HepG2 (cell line): ENCODE measurements at regions not wholly inside any gene's neighbourhood (a gene's known extent, or its start where the extent isn't known, plus 50 kb on each side); places are given as distances from the start of the nearest gene placed in this dataset.

Source experiments
- ASH2L ChIP-seq: fragments of 300-600, 200-600 bp; sonication (generic); IDR thresholded peaks from 2 replicates; pipeline ENCODE4 v1.7.0; 2017; ENCODE audit warnings: low read depth, mild to moderate bottlenecking, moderate library complexity, mixed read lengths, low read length; ENCODE audit not compliant: insufficient read length
- ERF ChIP-seq: IDR thresholded peaks from 2 replicates; pipeline ENCODE4 v1.6.1; 2018; ENCODE audit warnings: missing biosample characterization, missing genetic modification reagents
- KAT2B ChIP-seq: fragments of 150-350 bp; IDR thresholded peaks from 2 replicates; pipeline ENCODE4 v1.6.1; 2014; ENCODE audit warnings: low read depth, low read length, borderline replicate concordance
- KDM5A ChIP-seq: fragments of 200-600 bp; sonication (generic); IDR thresholded peaks from 2 replicates; pipeline ENCODE4 v1.7.0; 2018; ENCODE audit warnings: antibody characterized with exemption, mild to moderate bottlenecking, low read length, borderline replicate concordance
- MTA3 ChIP-seq: sonication (generic); formaldehyde crosslinking; IDR thresholded peaks from 2 replicates; pipeline ENCODE4 v1.4.0; 2020; ENCODE audit warnings: missing genetic modification reagents
- NFIC ChIP-seq: IDR thresholded peaks from 2 replicates; pipeline ENCODE4 v1.6.1; 2012; ENCODE audit warnings: mild to moderate bottlenecking, low read length, inconsistent platforms
- ONECUT2 ChIP-seq: sonication (generic); formaldehyde crosslinking; IDR thresholded peaks from 2 replicates; pipeline ENCODE4 v1.4.0; 2020; ENCODE audit warnings: missing genetic modification reagents
- PPARG ChIP-seq: conservative IDR thresholded peaks from 2 replicates; pipeline ENCODE4 v1.6.1; 2016; ENCODE audit warnings: missing biosample characterization, missing genetic modification reagents
- SMC3 ChIP-seq: IDR thresholded peaks from 2 replicates; pipeline ENCODE4 v1.6.1; 2011; ENCODE audit warnings: low read length, improper control_type of control experiment
- SOX5 ChIP-seq: IDR thresholded peaks from 2 replicates; pipeline ENCODE4 v1.6.1; 2016; ENCODE audit warnings: borderline replicate concordance
- STAT5B ChIP-seq: sonication (generic); formaldehyde crosslinking; IDR thresholded peaks from 2 replicates; pipeline ENCODE4 v1.4.0; 2020; ENCODE audit warnings: missing genetic modification reagents
- TRIM24 ChIP-seq: sonication (generic); formaldehyde crosslinking; IDR thresholded peaks from 2 replicates; pipeline ENCODE4 v1.8.0; 2022; ENCODE audit warnings: mild to moderate bottlenecking, missing genetic modification reagents
- U2AF1 ChIP-seq: fragments of 200-400 bp; formaldehyde crosslinking; optimal IDR thresholded peaks from 2 replicates; pipeline ENCODE3; 2017; ENCODE audit warnings: mild to moderate bottlenecking, low read depth, low read length
- ZSCAN30 ChIP-seq: sonication (generic); formaldehyde crosslinking; IDR thresholded peaks from 2 replicates; pipeline ENCODE4 v1.5.0; 2020; ENCODE audit warnings: mild to moderate bottlenecking, missing genetic modification reagents
- TF ChIP-seq, protein P1 (sequence below): sonication (generic); formaldehyde crosslinking; IDR thresholded peaks from 2 replicates; pipeline ENCODE4 v1.5.0; 2020; ENCODE audit warnings: missing genetic modification reagents
- TF ChIP-seq, protein P2 (sequence below): sonication (generic); formaldehyde crosslinking; IDR thresholded peaks from 2 replicates; pipeline ENCODE4 v1.5.0; 2020; ENCODE audit warnings: mild to moderate bottlenecking, missing genetic modification reagents, borderline replicate concordance
- TF ChIP-seq, protein P3 (sequence below): sonication (generic); formaldehyde crosslinking; IDR thresholded peaks from 2 replicates; pipeline ENCODE4 v1.4.0; 2020; ENCODE audit warnings: mild to moderate bottlenecking, missing genetic modification reagents

DNA sequence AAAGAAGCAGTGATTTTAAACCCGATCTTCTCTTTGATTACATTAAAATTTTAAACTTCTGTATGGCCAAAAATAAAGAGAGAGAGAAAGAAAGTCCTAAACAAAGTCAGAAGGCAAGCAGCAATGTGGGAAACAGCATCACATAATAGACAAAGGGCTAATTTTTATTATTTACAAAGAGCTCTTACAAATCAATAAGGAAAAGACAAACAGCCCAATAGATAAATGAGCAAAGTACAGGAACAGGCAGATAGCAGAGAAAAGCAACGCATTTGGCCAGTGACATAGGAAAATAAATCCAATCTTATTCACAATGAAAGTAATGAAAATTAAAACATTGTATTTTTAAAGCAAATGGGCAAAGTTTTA, 93.1 kb downstream of the SALL1 start (continued):
- TF ChIP-seq NFIC (peak; percentile 66; the same call in 1 of the 2 replicates), KDM5A (no peak), ERF (CRISPR knock-in tag) (0 out of 2 replicates have a peak, but pooled peaks have one; percentile 31), U2AF1 (no peak), ASH2L (no peak), MTA3 (CRISPR knock-in tag) (no peak), TRIM24 (CRISPR knock-in tag) (no peak), SOX5 (CRISPR knock-in tag) (peak; percentile 73; the same call in 1 of the 2 replicates), STAT5B (CRISPR knock-in tag) (no peak), ONECUT2 (CRISPR knock-in tag) (peak; percentile 83), KAT2B (peak; percentile 26; the same call in 1 of the 2 replicates), PPARG (CRISPR knock-in tag) (0 out of 2 replicates have a peak, but pooled peaks have one; percentile 17), ZSCAN30 (CRISPR knock-in tag) (no peak), SMC3 (no peak)
- TF ChIP-seq, protein P1, sequence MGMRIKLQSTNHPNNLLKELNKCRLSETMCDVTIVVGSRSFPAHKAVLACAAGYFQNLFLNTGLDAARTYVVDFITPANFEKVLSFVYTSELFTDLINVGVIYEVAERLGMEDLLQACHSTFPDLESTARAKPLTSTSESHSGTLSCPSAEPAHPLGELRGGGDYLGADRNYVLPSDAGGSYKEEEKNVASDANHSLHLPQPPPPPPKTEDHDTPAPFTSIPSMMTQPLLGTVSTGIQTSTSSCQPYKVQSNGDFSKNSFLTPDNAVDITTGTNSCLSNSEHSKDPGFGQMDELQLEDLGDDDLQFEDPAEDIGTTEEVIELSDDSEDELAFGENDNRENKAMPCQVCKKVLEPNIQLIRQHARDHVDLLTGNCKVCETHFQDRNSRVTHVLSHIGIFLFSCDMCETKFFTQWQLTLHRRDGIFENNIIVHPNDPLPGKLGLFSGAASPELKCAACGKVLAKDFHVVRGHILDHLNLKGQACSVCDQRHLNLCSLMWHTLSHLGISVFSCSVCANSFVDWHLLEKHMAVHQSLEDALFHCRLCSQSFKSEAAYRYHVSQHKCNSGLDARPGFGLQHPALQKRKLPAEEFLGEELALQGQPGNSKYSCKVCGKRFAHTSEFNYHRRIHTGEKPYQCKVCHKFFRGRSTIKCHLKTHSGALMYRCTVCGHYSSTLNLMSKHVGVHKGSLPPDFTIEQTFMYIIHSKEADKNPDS (CRISPR knock-in tag): no peak
- TF ChIP-seq, protein P2, sequence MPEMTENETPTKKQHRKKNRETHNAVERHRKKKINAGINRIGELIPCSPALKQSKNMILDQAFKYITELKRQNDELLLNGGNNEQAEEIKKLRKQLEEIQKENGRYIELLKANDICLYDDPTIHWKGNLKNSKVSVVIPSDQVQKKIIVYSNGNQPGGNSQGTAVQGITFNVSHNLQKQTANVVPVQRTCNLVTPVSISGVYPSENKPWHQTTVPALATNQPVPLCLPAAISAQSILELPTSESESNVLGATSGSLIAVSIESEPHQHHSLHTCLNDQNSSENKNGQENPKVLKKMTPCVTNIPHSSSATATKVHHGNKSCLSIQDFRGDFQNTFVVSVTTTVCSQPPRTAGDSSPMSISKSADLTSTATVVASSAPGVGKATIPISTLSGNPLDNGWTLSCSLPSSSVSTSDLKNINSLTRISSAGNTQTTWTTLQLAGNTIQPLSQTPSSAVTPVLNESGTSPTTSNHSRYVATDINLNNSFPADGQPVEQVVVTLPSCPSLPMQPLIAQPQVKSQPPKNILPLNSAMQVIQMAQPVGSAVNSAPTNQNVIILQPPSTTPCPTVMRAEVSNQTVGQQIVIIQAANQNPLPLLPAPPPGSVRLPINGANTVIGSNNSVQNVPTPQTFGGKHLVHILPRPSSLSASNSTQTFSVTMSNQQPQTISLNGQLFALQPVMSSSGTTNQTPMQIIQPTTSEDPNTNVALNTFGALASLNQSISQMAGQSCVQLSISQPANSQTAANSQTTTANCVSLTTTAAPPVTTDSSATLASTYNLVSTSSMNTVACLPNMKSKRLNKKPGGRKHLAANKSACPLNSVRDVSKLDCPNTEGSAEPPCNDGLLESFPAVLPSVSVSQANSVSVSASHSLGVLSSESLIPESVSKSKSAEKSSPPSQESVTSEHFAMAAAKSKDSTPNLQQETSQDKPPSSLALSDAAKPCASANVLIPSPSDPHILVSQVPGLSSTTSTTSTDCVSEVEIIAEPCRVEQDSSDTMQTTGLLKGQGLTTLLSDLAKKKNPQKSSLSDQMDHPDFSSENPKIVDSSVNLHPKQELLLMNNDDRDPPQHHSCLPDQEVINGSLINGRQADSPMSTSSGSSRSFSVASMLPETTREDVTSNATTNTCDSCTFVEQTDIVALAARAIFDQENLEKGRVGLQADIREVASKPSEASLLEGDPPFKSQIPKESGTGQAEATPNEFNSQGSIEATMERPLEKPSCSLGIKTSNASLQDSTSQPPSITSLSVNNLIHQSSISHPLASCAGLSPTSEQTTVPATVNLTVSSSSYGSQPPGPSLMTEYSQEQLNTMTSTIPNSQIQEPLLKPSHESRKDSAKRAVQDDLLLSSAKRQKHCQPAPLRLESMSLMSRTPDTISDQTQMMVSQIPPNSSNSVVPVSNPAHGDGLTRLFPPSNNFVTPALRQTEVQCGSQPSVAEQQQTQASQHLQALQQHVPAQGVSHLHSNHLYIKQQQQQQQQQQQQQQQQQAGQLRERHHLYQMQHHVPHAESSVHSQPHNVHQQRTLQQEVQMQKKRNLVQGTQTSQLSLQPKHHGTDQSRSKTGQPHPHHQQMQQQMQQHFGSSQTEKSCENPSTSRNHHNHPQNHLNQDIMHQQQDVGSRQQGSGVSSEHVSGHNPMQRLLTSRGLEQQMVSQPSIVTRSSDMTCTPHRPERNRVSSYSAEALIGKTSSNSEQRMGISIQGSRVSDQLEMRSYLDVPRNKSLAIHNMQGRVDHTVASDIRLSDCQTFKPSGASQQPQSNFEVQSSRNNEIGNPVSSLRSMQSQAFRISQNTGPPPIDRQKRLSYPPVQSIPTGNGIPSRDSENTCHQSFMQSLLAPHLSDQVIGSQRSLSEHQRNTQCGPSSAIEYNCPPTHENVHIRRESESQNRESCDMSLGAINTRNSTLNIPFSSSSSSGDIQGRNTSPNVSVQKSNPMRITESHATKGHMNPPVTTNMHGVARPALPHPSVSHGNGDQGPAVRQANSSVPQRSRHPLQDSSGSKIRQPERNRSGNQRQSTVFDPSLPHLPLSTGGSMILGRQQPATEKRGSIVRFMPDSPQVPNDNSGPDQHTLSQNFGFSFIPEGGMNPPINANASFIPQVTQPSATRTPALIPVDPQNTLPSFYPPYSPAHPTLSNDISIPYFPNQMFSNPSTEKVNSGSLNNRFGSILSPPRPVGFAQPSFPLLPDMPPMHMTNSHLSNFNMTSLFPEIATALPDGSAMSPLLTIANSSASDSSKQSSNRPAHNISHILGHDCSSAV: no peak
- TF ChIP-seq, protein P3, sequence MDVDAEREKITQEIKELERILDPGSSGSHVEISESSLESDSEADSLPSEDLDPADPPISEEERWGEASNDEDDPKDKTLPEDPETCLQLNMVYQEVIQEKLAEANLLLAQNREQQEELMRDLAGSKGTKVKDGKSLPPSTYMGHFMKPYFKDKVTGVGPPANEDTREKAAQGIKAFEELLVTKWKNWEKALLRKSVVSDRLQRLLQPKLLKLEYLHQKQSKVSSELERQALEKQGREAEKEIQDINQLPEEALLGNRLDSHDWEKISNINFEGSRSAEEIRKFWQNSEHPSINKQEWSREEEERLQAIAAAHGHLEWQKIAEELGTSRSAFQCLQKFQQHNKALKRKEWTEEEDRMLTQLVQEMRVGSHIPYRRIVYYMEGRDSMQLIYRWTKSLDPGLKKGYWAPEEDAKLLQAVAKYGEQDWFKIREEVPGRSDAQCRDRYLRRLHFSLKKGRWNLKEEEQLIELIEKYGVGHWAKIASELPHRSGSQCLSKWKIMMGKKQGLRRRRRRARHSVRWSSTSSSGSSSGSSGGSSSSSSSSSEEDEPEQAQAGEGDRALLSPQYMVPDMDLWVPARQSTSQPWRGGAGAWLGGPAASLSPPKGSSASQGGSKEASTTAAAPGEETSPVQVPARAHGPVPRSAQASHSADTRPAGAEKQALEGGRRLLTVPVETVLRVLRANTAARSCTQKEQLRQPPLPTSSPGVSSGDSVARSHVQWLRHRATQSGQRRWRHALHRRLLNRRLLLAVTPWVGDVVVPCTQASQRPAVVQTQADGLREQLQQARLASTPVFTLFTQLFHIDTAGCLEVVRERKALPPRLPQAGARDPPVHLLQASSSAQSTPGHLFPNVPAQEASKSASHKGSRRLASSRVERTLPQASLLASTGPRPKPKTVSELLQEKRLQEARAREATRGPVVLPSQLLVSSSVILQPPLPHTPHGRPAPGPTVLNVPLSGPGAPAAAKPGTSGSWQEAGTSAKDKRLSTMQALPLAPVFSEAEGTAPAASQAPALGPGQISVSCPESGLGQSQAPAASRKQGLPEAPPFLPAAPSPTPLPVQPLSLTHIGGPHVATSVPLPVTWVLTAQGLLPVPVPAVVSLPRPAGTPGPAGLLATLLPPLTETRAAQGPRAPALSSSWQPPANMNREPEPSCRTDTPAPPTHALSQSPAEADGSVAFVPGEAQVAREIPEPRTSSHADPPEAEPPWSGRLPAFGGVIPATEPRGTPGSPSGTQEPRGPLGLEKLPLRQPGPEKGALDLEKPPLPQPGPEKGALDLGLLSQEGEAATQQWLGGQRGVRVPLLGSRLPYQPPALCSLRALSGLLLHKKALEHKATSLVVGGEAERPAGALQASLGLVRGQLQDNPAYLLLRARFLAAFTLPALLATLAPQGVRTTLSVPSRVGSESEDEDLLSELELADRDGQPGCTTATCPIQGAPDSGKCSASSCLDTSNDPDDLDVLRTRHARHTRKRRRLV (CRISPR knock-in tag): no peak
